ENCODE measurements at regions not wholly inside any gene's neighbourhood (a gene's known extent, or its start where the extent isn't known, plus 50 kb on each side); places are given as distances from the start of the nearest gene placed in this dataset.

- TF ChIP-seq CTCF (IDR thresholded peaks at IDR 0.05): no peak
- no peak for TF ChIP-seq POLR2AphosphoS5 (IDR thresholded peaks at IDR 0.05)
- TF ChIP-seq EP300 (IDR thresholded peaks at IDR 0.05): no peak
Measured at GRCh38 chr1:114314098-114314497, 160.4 kb upstream of the SYT6 start.

Measured in sigmoid colon (tissue), 4 donors.